Heart right ventricle (tissue), 16 donors: ENCODE measurements at regions not wholly inside any gene's neighbourhood (a gene's known extent, or its start where the extent isn't known, plus 50 kb on each side); places are given as distances from the start of the nearest gene placed in this dataset.

Experiments used
- ATAC-seq, 8 donors: fragments of 200-7000 bp; cut with Tn5 transposase; one replicate each; pipeline ENCODE4 v1.9.1; 2020; ENCODE audit warnings: mild to moderate bottlenecking in 8 of 8, moderate library complexity in 8 of 8, moderate number of reproducible peaks in 1 of 8
- DNase-seq, 2 donors: peaks; one replicate each; pipeline ENCODE4 v3.0.0-alpha.2; 2020
- H3K27ac ChIP-seq, 10 donors: fragments of 200-600 bp; sonication (generic) in 2 of 10; one replicate each; pipeline versions ENCODE4 v1.5.0 to v1.8.0; 2020 to 2022; ENCODE audit warnings: mild to moderate bottlenecking in 3 of 10
- H3K27me3 ChIP-seq, 7 donors: fragments of 200-600 bp; one replicate each; pipeline ENCODE4 v1.8.0; 2021 to 2022; ENCODE audit warnings: mild to moderate bottlenecking in 2 of 7
- H3K36me3 ChIP-seq, 9 donors: fragments of 200-600 bp; sonication (generic) in 1 of 9; one replicate each; pipeline versions ENCODE4 v1.5.0 to v1.8.0; 2020 to 2022; ENCODE audit warnings: mild to moderate bottlenecking in 2 of 9
- H3K4me1 ChIP-seq, 9 donors: fragments of 200-600 bp; sonication (generic) in 1 of 9; one replicate each; pipeline versions ENCODE4 v1.5.0 to v1.8.0; 2020 to 2022; ENCODE audit warnings: mild to moderate bottlenecking in 4 of 9
- H3K4me3 ChIP-seq, 10 donors: fragments of 200-600 bp; sonication (generic) in 2 of 10; one replicate each; pipeline versions ENCODE4 v1.5.0 to v1.8.0; 2020 to 2022; ENCODE audit warnings: mild to moderate bottlenecking in 7 of 10, moderate library complexity in 2 of 10
- H3K9me3 ChIP-seq, 11 donors: fragments of 200-600 bp in 10 of 11; sonication (generic) in 2 of 11; one replicate each; pipeline versions ENCODE4 v1.5.0 to v1.8.0; 2013 to 2022; ENCODE audit warnings: mild to moderate bottlenecking in 2 of 11, control low read depth in 1 of 11, moderate library complexity in 1 of 11
- WGBS, 2 donors: extraction: QIAGEN DNeasy Blood & Tissue Kit; methylation state at CpG; one replicate each; pipeline ENCODE4 v1.1.7; 2013; ENCODE audit warnings: inconsistent platforms in 1 of 2; 5-methylcytosine and 5-hydroxymethylcytosine counted together
- intact Hi-C, 10 donors: fragments of 100-400 bp; cut with DNase I; formaldehyde crosslinking; loops; one replicate each; pipeline versions ENCODE4 v1.11.1 to v1.14.2; 2022
- TF ChIP-seq, protein P1 (sequence below), 9 donors: fragments of 200-600 bp; sonication (generic) in 2 of 9; IDR thresholded peaks; one replicate each; pipeline versions ENCODE4 v1.5.0 to v1.8.0; 2021 to 2022; ENCODE audit warnings: antibody characterized with exemption in 9 of 9, mild to moderate bottlenecking in 5 of 9, moderate library complexity in 1 of 9
- donor health status: Arrhythmogenic right ventricular cardiomyopathy.
- donor health status: ischemic (EF 13 %, LVEDD 7.1; RV severe dilation, severe dysfunction).
- donor health status: healthy with polysubstance abuse.
- donor health status: DM: no; HTN: yes; CAD: no.
- donor health status: DM: no; HTN: no; CAD: no.
- donor health status: ischemic (EF 25% LVEDD 6.9; RV normal size, moderate dysfunction).
- donor health status: ischemic (EF 25% LVEDD 5.7; RV mildly dilated, moderate dysfunction).
- donor health status: healthy.
- donor health status: DM: yes; HTN: yes; CAD: no.
- donor health status: Ischemic cardiomyopathy.
- donor health status: ischemic (EF 35%, LVEDD 5.7; RV mildly dilated, moderate dysfunction).
- donor health status: nonischemic (EF 11% LVEDD 7.7; RV severe dilation, severe dysfunction).
- donor health status: DM: yes; HTN: yes; CAD: no.
- donor health status: PGD.
- donor health status: ischemic (EF 29% LVEDD 5.4; RV normal size, mild dysfunction).
- donor health status: nonischemic (EF 23%, LVEDD 6.1; RV moderate dilation, normal function).

DNA sequence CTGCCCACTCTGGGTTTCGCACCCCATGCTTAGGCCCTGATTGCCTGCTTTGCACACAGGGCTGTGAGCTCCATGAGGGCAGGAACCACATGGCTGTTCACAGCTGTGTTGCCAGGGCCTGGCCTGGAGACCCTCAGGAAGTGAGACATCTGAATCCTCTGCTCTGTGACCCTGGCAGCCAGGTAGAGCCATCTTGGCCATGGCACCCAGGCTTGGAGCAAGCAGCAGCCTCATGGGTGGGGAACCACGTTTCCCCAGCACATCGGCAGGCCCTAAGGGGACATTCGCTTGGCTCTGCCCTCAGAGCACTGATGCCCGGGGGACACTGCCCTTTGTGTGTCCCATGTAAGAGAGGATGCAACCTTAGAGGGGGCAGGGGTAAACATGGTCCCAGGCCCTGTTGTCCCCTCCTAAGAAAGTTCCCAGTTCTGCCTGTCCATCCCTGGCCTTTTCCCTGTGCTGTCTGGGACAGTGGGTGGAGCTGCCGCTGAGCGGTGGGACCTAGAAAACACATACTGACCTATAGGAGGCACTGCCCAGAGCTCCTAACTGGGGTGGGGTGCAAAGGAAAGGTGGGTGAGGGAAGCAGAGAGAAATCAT, 144.1 kb upstream of the IER5L start:
- Histone ChIP-seq H3K36me3 (no peaks in the 10 kb centered on the region), H3K4me3 (peak overlapping the region in 1 of 10 donors; percentile 54), H3K27me3 (no peaks in the 10 kb centered on the region), H3K27ac (peak overlapping the region; percentile 22 to 95 (median 90)), H3K9me3 (no peaks in the 10 kb centered on the region), H3K4me1 (peaks cover 29 to 73% (median 60%) of the 10 kb centered on the region in 9 donors)
- TF ChIP-seq, protein P1, sequence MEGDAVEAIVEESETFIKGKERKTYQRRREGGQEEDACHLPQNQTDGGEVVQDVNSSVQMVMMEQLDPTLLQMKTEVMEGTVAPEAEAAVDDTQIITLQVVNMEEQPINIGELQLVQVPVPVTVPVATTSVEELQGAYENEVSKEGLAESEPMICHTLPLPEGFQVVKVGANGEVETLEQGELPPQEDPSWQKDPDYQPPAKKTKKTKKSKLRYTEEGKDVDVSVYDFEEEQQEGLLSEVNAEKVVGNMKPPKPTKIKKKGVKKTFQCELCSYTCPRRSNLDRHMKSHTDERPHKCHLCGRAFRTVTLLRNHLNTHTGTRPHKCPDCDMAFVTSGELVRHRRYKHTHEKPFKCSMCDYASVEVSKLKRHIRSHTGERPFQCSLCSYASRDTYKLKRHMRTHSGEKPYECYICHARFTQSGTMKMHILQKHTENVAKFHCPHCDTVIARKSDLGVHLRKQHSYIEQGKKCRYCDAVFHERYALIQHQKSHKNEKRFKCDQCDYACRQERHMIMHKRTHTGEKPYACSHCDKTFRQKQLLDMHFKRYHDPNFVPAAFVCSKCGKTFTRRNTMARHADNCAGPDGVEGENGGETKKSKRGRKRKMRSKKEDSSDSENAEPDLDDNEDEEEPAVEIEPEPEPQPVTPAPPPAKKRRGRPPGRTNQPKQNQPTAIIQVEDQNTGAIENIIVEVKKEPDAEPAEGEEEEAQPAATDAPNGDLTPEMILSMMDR (IDR thresholded peaks at IDR 0.05) = peak in 3 of 9 donors; percentile 3 to 15 (median 10)
- WGBS, 2 donors = 91 to 93% methylated on average over 7 of the region's 7 CpGs
- DNase-seq (no peak), ATAC-seq (no peak)
- intact Hi-C loops = loop anchor here in 6 of 10 donors (5.0 to 10.0 kb wide), 7 partner anchors 85 to 293 kb away; partner anchors contain the start of gene IER5L (in 2 of the 6)

DNA sequence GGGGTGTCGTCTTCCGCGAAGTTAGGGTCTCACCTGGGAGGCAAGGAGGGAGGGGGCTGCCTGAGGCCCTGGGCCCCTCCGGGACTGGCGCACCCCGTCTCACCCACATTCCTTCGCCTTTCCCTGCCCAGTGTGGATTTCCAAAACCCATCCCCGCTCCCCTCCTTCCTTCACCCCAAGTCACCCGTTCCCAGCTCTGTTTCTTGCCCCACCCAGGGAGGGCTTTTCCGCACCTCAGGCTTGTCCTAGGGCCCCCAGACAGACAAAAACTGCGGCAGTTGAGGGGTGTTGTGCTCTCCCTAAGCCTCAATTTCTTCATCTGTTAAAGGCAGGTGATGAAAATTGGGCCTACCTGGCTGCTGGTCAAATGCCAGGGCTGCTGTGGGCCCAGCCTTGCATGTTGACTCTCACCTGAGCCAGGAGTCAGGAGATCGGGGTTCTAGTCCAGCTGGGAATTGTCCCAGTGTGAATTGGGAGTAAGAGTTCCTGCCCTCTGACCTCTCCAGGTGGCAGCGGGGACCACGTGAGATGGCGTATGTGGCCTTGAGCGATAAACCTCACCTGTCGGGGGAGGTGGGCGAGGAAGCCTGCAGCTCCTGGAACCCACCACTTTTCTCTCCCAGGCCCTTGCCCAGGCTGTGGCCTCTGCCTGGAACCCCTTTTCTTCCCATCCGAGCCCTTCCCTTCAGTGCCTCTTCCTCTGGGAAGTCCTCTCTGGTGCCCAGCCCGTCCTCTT, 143.4 kb upstream of the IER5L start:
- TF ChIP-seq, protein P1 (IDR thresholded peaks at IDR 0.05) = no peak
- ATAC-seq (peak in 1 of 8 donors; percentile 2), DNase-seq (no peak)
- intact Hi-C loops = loop anchor here in 7 of 10 donors (2.0 to 10.0 kb wide), 8 partner anchors 86 to 293 kb away; partner anchors contain the start of gene IER5L (in 2 of the 7)
- Histone ChIP-seq H3K4me3 (peak overlapping the region in 9 of 10 donors; percentile 39 to 63 (median 54)), H3K27me3 (no peaks in the 10 kb centered on the region), H3K36me3 (no peaks in the 10 kb centered on the region), H3K4me1 (peaks cover 29 to 78% (median 61%) of the 10 kb centered on the region in 9 donors), H3K9me3 (no peaks in the 10 kb centered on the region), H3K27ac (peak overlapping the region; percentile 85 to 95 (median 90))
- 81 to 87% methylated on average over 17 to 20 of the region's 20 CpGs for WGBS, 2 donors

DNA sequence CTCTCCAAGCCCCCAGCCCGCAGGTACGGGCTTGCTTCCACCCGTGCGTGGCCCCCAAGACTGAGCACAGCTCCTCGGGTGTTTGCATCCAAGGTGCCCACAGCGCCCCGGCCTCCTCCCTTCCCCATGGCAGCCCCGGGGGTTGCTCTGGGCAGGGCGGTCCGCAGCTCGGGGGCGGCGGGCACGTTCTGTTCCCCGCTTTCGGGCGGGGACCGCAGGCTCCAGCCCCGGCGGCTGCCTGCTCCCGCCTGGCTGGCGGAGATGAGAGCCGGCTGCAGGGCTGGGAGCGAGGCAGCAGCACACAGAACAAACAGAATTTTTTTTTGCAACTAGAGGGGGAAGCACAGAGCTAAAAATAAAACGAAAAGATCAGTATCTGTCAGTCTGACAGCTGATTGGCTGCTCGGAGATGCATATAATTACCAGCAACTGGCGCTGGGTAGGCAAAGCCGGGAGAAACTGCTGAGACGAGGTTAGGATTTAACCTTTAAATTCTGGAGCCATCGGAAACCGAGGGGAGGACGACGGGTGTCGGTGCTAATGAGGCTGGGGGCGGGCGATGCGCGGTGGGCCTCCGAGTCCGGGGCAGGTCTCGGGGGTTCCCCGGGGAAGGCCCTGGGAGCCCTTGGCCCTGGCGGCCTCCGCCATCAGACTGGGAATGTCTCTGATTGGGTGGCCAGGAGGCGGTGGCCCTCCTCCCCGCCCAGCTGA, 142.7 kb upstream of the IER5L start:
- Histone ChIP-seq H3K36me3 (no peaks in the 10 kb centered on the region), H3K9me3 (no peaks in the 10 kb centered on the region), H3K27me3 (no peaks in the 10 kb centered on the region), H3K4me1 (peaks cover 29 to 85% (median 61%) of the 10 kb centered on the region in 9 donors), H3K27ac (peak overlapping the region; percentile 85 to 95 (median 90)), H3K4me3 (peak overlapping the region; percentile 3 to 63 (median 51))
- DNase-seq (peak; percentile 68 to 74), ATAC-seq (peak; percentile 76 to 85 (median 83))
- 5 to 7% methylated on average over 46 of the region's 46 CpGs for WGBS, 2 donors
- TF ChIP-seq, protein P1 (IDR thresholded peaks at IDR 0.05) = peak in 8 of 9 donors; percentile 6 to 47 (median 38)
- intact Hi-C loops = loop anchor here in 7 of 10 donors (1.0 to 10.0 kb wide), 9 partner anchors 87 to 294 kb away; partner anchors contain the start of gene IER5L (in 2 of the 7)
